Retina (tissue), 1 donor: ENCODE measurements at regions not wholly inside any gene's neighbourhood (a gene's known extent, or its start where the extent isn't known, plus 50 kb on each side); places are given as distances from the start of the nearest gene placed in this dataset.

Experiments
- DNase-seq: peaks from one replicate; pipeline ENCODE4 v3.0.0-alpha.2; 2016

DNA sequence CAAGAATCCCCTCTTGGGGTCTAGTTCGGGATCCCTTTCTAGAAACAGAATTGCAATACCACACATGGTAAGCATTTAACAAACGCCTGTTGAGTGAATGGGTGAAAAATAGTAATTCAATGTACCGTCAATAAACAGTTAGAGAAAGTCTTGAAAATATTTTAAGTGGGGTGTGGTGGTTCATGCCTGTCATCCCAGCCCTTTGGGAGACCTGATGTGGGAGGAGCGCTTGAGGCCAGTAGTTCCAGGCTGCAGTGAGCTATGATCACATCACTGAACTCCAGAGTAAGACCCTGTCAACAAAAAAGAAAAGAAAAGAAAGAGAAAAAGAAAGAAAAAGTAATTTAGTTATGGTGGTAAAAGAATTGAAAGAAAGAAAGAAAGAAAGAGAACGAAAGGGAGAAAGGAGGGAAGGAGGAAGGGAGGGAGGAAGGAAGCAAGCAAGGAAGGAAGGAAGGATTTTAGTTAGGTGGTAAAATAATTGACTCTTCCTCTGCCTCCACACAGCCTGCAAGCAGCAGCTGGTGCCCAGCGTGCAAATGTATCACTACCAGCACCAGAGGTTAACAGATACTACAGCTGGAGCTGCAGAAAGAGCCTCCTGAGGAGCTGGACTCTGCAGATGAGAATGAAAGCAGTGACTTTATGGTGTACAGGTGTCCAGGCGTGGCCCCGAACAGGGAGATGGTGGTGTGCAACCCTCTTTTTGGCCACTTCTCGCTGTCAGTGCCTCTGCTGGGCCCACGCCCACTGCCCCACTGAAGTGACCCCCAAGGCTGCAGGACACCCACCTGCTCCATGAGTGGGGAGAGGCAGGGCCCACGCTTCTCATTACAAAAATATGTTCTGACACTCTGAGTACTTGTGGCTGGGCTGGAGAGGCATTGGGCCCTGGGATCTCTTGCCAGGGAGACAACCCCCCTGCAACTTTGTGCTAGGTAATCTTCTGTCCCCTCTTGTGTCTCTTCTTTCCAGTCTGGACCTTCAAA lies 135.4 kb downstream of the BAMBI start:
- no peak for DNase-seq

DNA sequence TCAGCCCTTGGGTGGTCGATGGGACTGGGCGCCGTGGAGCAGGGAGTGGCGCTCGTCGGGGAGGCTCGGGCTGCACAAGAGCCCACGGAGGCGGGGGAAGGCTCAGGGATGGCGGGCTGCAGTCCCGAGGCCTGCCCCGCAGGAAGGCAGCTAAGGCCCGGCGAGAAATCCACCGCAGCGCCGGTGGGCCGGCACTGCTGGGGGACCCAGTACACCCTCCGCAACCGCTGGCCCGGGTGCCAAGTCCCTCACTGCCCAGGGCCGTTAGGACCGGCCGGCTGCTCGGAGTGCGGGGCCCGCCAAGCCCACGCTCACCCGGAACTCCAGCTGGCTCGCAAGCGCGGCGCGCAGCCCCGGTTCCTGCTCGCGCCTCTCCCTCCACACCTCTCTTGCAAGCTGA lies 138.4 kb downstream of the BAMBI start:
- DNase-seq, result no peak

DNA sequence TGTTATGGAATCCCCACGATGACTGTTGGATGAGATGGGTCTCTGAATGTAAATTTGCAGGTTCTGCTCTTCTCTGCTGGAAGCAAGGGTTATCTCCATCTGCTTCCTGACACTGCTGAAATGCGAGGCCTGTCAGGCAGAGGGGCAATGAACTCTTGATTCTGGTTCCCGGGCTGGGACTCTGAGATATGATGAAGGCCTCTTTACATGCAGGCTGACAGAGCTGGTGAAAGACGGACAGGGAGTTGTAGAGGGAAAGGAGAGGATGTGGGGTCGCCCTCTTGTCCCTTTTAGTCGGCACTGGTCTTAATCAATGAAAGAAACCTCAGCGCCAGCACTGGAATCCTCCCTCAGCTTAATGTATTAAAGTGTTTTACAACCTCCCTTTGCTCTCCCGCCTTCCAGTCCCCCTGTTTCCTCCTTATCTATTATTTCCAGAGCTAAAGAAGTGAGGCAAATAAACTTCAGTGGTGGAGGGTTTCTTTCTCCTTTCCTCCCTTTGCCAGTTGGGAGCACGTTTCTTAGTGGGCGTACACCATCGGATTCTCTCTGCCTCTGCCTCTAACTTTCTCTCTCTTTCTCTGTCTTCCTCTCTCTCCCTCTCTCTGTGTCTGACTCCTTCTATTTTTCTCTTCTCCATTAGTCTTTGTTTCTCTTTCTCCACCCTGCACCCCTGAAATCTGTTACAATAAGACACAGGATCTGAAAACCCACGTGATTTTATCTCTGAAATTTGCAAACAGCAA lies 145.6 kb downstream of the BAMBI start:
- DNase-seq, result no peak

DNA sequence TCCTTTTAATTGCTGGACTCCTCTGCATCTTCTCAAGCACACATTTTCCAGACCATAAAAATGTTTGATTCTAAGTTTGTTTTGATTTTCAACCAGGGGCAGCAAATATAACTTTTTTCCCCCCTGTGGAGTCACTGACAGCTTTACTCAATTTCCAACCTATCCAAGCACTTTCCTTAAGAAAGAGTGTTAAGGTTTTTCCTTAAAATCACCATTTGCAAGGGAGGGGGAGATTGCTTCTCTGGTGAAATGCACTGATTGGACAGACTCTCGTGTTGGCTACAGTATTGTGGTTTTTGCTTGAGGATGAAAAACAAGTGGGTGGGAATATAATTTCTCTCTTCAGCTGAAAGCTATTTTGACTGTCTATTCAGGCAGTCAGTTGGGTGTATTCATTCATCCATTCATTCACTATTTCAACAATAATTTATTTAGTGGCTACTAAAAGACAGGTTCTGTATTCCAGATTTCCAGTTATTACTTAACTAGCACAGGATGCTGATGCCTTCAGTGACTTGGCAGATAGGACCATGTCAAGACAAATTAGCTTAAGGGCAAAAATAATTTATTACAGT lies 146.3 kb downstream of the BAMBI start:
- DNase-seq, result no peak

DNA sequence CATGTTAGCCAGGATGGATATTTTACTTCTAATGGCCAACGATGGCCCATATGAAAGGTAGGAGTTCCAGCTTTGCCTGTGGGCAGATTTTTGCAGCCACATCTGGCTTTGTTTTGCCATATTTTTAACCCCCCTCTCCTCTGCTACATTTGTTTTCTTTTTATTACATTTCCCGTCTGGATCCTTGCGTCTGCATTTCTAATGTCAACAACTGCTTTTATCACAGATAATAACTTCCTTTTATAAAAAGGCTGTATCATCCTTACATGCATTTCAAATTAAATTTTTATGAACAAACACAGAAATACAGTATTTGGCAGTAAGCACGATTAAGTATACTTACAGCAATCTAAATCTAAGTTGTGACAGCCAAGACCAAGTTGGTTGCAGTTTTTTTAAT lies 156.0 kb downstream of the BAMBI start:
- DNase-seq, result no peak

DNA sequence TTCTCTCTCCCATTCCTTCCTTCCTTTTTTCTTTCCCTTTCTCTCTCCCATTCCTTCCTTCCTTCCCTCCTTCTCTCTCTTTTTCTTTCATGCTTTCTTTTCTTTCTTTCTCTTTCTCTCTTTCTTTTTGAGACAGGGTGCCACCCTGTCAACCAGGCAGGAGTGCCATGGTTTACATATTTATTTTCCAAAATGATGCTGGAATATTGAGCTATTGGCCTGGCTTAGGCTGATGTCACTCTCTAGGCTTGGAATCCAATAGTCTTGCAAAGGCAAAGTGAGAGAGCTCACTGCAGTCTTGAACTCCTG lies 159.1 kb downstream of the BAMBI start:
- no peak for DNase-seq

DNA sequence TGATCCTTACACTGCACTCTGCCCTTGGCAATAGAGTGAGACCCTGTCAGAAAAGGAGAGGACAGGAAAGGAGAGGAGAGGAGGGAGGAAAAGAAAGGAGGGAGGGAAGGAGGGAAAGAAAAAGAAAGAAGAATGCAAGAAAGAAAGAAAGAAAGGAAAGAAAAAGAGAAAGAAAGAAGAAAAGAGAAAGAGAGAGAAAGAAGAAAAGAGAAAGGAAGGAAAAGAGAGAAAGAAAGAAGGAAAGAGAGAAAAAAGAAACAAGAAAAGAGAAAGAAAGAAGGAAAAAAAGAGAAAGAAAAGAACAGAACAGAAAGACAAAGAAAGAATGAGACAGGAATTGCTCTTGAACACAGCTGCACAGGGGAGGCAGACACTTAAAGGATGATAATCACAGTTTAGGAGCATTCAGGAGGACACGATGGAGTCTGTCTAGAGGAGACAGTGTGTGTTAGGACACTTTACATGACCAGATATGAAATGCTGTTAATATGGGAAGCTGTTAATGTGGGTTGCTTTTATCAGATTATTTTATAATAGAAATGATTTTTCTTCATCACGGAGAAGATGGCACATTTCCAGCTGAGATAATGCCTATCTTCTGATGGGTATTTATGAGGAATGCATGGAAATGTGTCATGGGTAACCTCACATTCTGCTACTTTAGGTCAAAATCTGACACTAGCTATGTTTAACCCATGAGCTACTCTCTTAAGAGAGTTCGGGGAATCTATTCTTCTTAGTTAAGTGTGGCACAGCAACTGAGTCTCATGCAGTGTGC lies 160.5 kb downstream of the BAMBI start:
- DNase-seq, result no peak

DNA sequence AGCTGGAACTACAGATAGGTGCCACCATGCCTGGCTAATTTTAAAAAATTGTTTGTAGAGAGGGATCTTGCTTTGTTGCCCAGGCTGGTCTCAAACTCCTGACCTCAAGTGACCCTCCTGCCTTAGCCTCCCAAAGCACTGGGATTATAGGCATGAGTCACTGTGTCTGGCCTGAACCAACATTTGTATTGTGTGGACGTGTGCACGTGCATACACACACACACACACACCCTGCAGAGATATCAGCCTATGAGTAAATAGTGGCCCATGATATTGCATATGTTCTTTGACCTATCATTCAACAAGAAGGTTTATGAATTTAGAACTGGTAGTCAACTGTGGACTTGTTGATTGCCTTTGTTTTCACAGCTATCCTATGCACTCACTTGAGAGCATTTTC lies 161.6 kb downstream of the BAMBI start:
- DNase-seq, result no peak

DNA sequence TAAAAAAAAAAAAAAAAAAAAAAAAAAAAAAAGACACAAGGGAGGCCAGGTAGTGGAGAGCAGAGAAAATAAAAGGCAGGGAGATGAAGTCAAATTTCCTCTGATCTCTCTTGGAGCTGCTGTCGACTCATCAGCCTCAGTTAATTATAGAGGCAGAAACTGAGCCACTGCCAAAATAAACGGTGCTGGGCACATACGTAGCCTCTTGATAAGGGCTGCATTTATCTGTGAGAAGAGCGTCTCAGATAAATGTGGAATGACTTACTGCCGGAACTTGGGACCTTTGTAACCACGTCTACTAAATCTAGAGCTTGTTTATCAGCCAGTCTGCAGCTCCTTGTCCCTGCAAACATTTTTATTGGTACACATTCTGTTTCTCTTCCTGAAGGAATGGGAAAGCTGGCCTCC lies 162.3 kb downstream of the BAMBI start:
- DNase-seq, result no peak

DNA sequence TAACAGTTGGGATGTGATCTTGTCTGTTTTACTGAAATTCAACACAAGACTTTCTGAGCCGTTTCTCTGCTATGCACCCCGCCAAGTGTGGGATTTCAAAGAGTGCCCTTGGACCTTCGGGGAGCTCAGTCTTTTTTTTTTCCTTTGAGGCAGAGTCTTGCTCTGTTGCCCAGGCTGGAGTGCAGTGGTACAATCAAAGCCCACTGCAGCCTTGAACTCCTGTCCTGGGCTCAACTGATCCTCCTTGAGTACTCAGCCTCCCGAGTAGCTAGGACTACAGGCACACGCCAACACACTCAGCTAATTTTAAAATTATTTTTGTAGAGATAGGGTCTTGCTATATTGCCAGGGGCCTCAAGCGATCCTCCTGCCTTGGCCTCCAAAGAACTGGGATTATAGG lies 162.9 kb downstream of the BAMBI start:
- DNase-seq, result no peak

DNA sequence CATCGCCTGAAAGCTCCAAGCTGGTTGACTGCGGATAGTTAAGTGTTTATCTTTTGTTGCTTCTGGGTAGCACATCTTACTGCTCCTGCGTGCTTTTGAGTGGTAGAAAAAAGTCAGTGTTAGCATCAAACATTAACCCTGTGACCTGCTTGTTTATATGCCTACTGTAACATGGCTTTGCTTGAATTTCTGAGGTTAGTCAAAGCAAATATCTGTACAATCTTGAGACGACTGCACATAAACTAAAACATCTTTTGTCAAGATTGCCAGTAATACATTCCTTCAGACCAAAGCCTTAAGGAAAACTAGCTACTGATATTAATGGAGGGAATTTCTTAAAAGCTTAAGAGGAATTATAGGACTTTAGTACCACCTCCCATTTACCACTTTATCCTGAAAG lies 163.7 kb downstream of the BAMBI start:
- DNase-seq, result no peak

DNA sequence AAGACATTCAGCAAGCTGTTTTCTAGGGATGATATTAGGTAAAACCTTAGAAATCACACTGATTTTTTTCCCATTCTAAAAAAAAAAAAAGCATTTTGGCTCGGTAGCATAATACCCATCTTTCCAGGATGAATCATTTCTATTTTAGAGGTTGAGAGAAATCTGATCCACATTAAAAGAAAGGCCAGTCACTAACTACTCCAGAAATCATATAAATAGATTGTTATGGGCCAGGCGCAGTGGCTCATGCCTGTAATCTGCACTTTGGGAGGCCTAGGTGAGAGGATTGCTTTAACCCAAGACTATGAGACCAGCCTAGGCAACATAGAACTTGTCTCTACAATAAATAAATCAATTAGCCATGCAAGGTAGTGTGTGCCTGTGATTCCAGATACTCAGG lies 164.3 kb downstream of the BAMBI start:
- DNase-seq, result no peak

DNA sequence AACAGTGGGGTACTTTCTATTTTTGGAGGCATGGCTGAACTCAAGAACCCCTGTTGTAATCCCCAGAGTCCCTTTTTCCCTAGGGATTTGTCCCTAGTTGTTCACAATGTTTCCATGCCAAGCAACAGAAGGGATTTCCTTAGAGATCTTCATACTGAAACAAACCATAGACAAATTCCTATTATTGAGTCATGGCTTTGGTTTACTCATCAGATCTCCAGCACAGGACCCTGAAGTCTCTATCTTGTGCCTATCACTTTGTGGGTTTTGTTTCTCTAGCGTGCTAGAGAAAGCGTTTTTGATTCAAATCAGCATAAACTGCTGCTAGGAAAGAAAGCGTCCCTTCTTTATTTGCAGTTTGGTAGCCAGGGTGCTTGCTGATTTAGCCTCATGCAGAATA lies 165.0 kb downstream of the BAMBI start:
- no peak for DNase-seq

DNA sequence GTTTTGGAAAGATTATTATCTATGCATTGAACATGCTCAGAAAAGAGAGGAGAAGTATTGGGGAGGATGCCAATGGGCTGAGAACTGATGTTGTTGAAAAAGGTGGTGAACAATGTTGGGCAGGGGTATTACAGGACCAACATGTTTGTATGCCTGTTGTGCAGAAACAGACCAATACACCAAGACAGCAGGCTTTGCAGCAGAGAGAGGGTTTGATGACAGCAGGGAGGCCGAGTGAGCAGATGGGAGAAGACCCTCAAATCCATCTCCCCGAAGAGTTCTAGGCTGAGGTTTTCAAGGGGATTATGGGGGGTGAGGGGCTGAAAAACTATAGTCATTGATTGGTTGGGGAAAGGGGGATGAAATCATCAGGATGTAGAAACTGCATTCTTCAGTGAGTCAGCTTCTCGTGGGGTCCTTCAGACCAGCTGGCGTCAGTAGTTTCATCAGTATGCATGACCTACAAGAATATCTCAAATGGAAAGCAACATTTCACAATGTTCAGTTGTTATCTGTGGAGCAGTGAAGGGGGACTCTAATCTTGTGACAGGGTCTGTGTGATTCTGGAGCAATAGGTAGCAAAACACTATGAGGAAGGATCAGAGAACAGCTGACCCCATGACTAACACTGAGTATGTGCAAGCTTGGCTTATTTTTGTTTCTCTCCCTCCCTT lies 167.8 kb downstream of the BAMBI start:
- DNase-seq, result no peak

DNA sequence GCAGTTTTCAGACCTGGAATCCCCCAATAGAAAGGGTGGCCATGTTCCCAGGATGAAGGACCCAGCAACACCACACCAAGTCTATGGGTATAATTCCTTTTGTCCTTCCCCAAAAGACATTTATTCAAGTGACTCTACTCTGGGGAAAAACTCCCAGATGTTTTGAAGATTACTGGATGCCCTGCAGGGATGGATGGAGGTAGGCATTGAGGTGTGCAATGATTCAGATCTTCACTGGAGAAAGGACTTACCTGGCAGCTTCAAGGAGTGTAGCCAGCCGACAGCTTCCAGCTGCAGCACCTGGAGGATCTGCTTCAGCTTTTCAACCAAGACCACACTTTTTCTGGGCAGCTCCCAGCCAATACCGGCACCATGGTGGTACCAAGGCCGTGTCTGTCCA lies 172.0 kb downstream of the BAMBI start:
- no peak for DNase-seq

DNA sequence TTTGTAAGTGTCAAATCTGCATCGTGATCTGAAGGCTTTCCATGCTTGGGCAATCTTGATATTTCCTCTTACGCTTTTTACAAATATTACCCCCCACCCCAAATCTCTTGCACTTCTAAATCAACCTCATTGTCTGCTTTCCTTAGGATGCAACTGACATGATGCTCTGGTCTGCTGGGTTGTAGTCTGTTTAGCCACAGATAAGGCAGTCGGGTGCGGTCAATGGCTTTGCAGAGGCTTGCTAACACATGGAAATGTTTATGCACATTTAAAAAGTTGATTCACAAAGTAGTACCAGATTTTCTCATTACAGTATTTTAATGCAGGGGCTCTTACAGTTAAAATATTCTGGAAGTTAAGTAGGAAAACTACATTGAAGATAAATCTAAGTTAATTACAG lies 172.5 kb downstream of the BAMBI start:
- DNase-seq, result no peak

DNA sequence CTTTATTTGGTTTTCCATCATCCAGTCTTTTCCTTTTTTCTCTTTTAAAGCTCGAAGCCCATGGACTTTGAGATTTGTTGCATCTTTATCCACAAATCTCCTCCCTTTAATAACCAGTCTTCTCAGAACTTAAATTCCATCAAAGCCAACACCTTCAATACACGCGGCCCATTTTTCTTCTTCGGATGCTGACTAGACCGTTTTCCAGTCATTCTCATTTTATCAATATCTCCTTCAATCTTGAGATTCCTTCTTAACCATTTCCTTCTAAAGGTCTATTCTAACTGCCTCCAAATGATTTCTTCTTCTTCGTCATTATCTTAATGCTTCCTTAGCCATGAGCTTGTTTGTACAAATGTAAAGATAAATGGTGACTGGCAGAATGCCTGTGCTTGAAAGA lies 173.5 kb downstream of the BAMBI start:
- no peak for DNase-seq

DNA sequence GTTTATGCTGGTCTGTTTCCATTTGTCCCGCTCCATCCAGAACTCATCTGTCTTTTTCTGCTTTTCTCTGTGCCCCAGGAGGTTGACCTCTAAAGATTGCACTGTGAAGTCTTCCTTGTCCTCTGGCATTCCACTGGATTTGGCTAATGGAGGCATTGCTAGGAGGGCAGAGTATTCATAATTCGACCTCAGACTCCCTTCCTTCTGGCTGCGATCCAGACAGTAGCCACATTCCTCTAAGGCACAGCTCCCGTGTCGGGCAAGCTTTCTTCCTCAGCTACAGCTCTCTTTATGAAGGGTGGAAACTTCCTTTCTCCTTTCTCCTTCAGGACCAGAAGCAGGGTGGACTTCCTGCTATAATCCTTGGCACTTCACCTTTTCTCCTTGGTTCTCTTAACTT lies 175.9 kb downstream of the BAMBI start:
- DNase-seq, result no peak

DNA sequence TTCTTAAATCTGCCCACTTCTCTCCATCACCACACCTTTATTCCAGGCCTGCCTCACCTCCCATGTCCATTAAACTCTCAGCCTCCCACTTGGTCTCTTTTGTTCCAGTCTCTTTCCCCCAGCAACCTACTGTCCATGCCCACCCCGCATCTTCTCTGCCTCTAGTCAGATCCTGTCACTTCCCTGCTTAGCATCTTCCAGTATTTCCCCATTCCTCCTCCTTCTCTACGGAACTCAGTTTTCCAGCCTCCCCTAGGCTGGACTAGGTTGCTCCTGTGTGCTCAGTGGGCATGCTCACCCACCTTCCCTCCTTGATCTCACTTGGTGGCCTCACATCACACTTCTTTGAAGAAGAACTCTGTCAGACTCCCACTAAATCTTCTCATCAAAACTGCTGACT lies 179.8 kb downstream of the BAMBI start:
- no peak for DNase-seq

DNA sequence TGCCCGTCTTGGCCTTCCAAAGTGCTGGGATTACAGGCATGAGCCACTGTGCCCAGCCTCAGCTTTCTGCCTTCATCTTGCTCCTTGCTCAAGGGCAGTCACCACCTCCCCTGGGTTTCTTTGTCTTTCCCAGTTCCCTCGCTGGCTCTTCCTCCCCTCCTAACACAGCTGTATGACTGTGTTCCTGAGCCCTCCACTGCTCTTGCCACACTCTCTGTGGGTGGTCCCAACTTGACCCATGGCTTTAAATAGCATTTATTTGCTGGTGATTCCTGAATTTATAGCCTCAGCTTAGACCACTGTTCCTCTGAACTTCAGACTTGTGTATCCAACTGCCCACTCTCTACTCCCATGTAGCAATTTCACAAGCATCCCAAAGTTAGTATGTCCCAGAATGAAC lies 181.3 kb downstream of the BAMBI start:
- no peak for DNase-seq

DNA sequence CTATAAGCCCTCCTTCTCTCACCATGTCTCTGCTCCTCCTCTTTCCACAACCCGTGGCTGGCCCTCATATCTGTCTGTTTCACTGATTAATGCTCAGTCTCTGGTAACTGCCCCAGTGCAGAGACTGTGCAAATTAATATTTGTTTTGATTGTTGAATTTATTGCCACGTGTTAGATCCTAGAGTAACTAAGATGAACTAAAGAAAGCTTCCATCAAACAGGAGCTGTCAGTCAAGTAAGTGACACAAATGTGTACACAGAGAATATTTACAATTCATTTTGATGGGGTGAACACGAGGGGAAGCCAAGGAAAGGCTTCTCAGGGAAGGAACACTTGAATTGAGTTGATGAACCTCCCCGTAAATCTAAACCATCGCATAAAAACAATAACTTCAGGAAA lies 182.5 kb downstream of the BAMBI start:
- DNase-seq, result no peak

DNA sequence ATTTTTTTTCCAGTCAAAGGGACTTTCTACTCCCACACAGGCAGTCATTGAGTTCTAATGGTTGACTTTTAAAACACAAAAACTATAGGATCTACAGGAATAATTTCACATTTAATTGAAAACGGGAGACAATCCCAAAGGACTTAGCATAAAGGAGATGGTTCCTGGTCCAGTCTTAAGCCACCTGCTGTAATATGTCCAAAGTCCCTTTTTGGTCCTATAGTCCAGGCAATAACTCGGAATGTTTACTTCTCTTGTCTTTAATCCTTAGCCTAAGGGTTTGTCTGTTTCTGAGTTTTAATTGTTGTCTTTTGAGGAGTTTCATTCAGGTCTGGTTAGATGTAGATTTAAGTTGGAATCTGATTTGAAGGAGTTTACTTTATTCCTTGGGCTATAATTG lies 184.9 kb downstream of the BAMBI start:
- no peak for DNase-seq
